H9 (cell line): ENCODE measurements at regions not wholly inside any gene's neighbourhood (a gene's known extent, or its start where the extent isn't known, plus 50 kb on each side); places are given as distances from the start of the nearest gene placed in this dataset.

Source experiments
- DNase-seq: peaks from one replicate; pipeline ENCODE4 v3.0.0-alpha.2; 2017
- H2AFZ ChIP-seq: one replicate; pipeline ENCODE4 v1.6.1; 2013; ENCODE audit warnings: mild to moderate bottlenecking, low read length, control low read depth, moderate library complexity
- H2AK5ac ChIP-seq: 2 replicates; pipeline ENCODE4 v1.6.1; 2013; ENCODE audit warnings: low read length, control low read depth, mixed read lengths; ENCODE audit not compliant: insufficient read length
- H2BK120ac ChIP-seq: one replicate; pipeline ENCODE4 v1.6.1; 2013; ENCODE audit warnings: low read depth, mild to moderate bottlenecking, low read length, control low read depth, inconsistent platforms; ENCODE audit not compliant: poor library complexity, severe bottlenecking
- H2BK12ac ChIP-seq: 2 replicates; pipeline ENCODE4 v1.6.1; 2013; ENCODE audit warnings: low read length, control low read depth, mixed read lengths, low read depth; ENCODE audit not compliant: insufficient read length
- H2BK15ac ChIP-seq: 2 replicates; pipeline ENCODE4 v1.6.1; 2013; ENCODE audit warnings: low read depth, low read length, control low read depth
- H2BK20ac ChIP-seq: one replicate; pipeline ENCODE4 v1.6.1; 2013; ENCODE audit warnings: low read depth, mild to moderate bottlenecking, low read length, control low read depth, inconsistent platforms; ENCODE audit not compliant: poor library complexity, severe bottlenecking
- H2BK5ac ChIP-seq: 2 replicates; pipeline ENCODE4 v1.6.1; 2013; ENCODE audit warnings: low read length, control low read depth, mixed read lengths; ENCODE audit not compliant: insufficient read length
- H3K14ac ChIP-seq: 2 replicates; pipeline ENCODE4 v1.6.1; 2013; ENCODE audit warnings: low read length, control low read depth; ENCODE audit not compliant: insufficient read depth
- H3K18ac ChIP-seq: 2 replicates; pipeline ENCODE4 v1.6.1; 2013; ENCODE audit warnings: low read depth, mild to moderate bottlenecking, mixed read lengths, low read length, control low read depth; ENCODE audit not compliant: insufficient read length
- H3K23ac ChIP-seq: 2 replicates; pipeline ENCODE4 v1.6.1; 2013; ENCODE audit warnings: low read length, control low read depth, mixed read lengths, low read depth; ENCODE audit not compliant: insufficient read length
- H3K23me2 ChIP-seq: 2 replicates; pipeline ENCODE4 v1.6.1; 2013; ENCODE audit warnings: low read depth, mild to moderate bottlenecking, mixed read lengths, low read length, control low read depth; ENCODE audit not compliant: insufficient read length, poor library complexity, severe bottlenecking
- H3K27ac ChIP-seq: 2 replicates; pipeline ENCODE4 v1.5.1; 2013; ENCODE audit warnings: low read length, control low read depth, mixed read lengths, low read depth; ENCODE audit not compliant: insufficient read length
- H3K27me3 ChIP-seq: 2 replicates; pipeline ENCODE4 v1.6.1; 2013; ENCODE audit warnings: low read length, control low read depth, inconsistent platforms; ENCODE audit not compliant: insufficient read depth
- H3K4ac ChIP-seq: 2 replicates; pipeline ENCODE4 v1.6.1; 2013; ENCODE audit warnings: low read depth, mild to moderate bottlenecking, control low read depth, inconsistent platforms, low read length, moderate library complexity
- H3K4me1 ChIP-seq: 2 replicates; pipeline ENCODE4 v1.6.1; 2013; ENCODE audit warnings: low read length, control low read depth, inconsistent platforms; ENCODE audit not compliant: insufficient read depth
- H3K4me2 ChIP-seq: 2 replicates; pipeline ENCODE4 v1.6.1; 2013; ENCODE audit warnings: low read length, control low read depth, mixed read lengths; ENCODE audit not compliant: insufficient read length, insufficient read depth
- H3K56ac ChIP-seq: 2 replicates; pipeline ENCODE4 v1.6.1; 2013; ENCODE audit warnings: low read depth, mild to moderate bottlenecking, mixed read lengths, low read length, control low read depth; ENCODE audit not compliant: insufficient read length
- H3K79me1 ChIP-seq: 2 replicates; pipeline ENCODE4 v1.6.1; 2013; ENCODE audit warnings: low read depth, mild to moderate bottlenecking, moderate library complexity, low read length, control low read depth, inconsistent platforms; ENCODE audit not compliant: insufficient read depth, poor library complexity, severe bottlenecking
- H3K79me2 ChIP-seq: 2 replicates; pipeline ENCODE4 v1.6.1; 2013; ENCODE audit warnings: low read length, control low read depth, inconsistent platforms; ENCODE audit not compliant: insufficient read depth
- H3K9ac ChIP-seq: 2 replicates; pipeline ENCODE4 v1.6.1; 2013; ENCODE audit warnings: low read length, control low read depth, mixed read lengths; ENCODE audit not compliant: insufficient read length; ENCODE audit errors: extremely low read depth
- H3K9me3 ChIP-seq: one replicate; pipeline ENCODE4 v1.6.1; 2013; ENCODE audit warnings: low read depth, low read length, inconsistent platforms; ENCODE audit not compliant: control insufficient read depth
- H3T11ph ChIP-seq: one replicate; pipeline ENCODE4 v1.6.1; 2013; ENCODE audit warnings: mild to moderate bottlenecking, low read length, control low read depth, inconsistent platforms
- H4K20me1 ChIP-seq: one replicate; pipeline ENCODE4 v1.6.1; 2013; ENCODE audit not compliant: control insufficient read depth, insufficient read length, insufficient read depth
- H4K5ac ChIP-seq: 2 replicates; pipeline ENCODE4 v1.6.1; 2013; ENCODE audit warnings: low read depth, mild to moderate bottlenecking, mixed read lengths, low read length, control low read depth; ENCODE audit not compliant: insufficient read length
- H4K8ac ChIP-seq: replicated peaks from 2 replicates; pipeline ENCODE4 v1.6.1; 2013; ENCODE audit warnings: low read length, control low read depth, mixed read lengths, low read depth; ENCODE audit not compliant: insufficient read length
- H4K91ac ChIP-seq: 2 replicates; pipeline ENCODE4 v1.6.1; 2013; ENCODE audit warnings: low read depth, mild to moderate bottlenecking, moderate library complexity, mixed read lengths, low read length, control low read depth; ENCODE audit not compliant: insufficient read length
- H3K27ac Mint-ChIP-seq, 3 experiments: 2 replicates in 2 of 3; 3 replicates in 1 of 3; pipeline ENCODE4 v1.8.0; 2020 to 2021; ENCODE audit warnings: mixed read lengths in 3 of 3, mild to moderate bottlenecking in 1 of 3, moderate library complexity in 1 of 3
- H3K27me3 Mint-ChIP-seq: 2 replicates; pipeline ENCODE4 v1.8.0; 2021; ENCODE audit warnings: low read depth, mild to moderate bottlenecking, moderate library complexity, mixed read lengths
- H3K36me3 Mint-ChIP-seq, 3 experiments: 2 replicates in 2 of 3; 3 replicates in 1 of 3; pipeline ENCODE4 v1.8.0; 2020 to 2021; ENCODE audit warnings: low read depth in 3 of 3, mixed read lengths in 3 of 3; ENCODE audit not compliant: insufficient read depth in 1 of 3
- H3K4me1 Mint-ChIP-seq, 2 experiments: 2 replicates each; pipeline ENCODE4 v1.8.0; 2020; ENCODE audit warnings: mixed read lengths in 2 of 2
- H3K4me3 Mint-ChIP-seq, 2 experiments: 2 replicates in 1 of 2; 3 replicates in 1 of 2; pipeline ENCODE4 v1.8.0; 2020 to 2021; ENCODE audit warnings: mild to moderate bottlenecking in 2 of 2, mixed read lengths in 2 of 2, moderate library complexity in 1 of 2
- H3K9me3 Mint-ChIP-seq, 2 experiments: 2 replicates in 1 of 2; 3 replicates in 1 of 2; pipeline ENCODE4 v1.8.0; 2020; ENCODE audit warnings: mild to moderate bottlenecking in 2 of 2, mixed read lengths in 2 of 2, moderate library complexity in 1 of 2
- CTCF ChIP-seq: fragments of 200-600 bp; sonication (generic); conservative IDR thresholded peaks from 3 replicates; pipeline ENCODE4 v1.8.0; 2021; ENCODE audit warnings: antibody characterized with exemption, mild to moderate bottlenecking
- WGBS: extraction: QIAGEN DNeasy Blood & Tissue Kit; methylation state at CpG from one replicate; pipeline ENCODE4 v1.1.7; 2013; ENCODE audit warnings: missing lambda C conversion rate, low lambda C conversion rate, mixed read lengths; ENCODE audit not compliant: insufficient read length; ENCODE audit errors: extremely low coverage; 5-methylcytosine and 5-hydroxymethylcytosine counted together

GRCh38 chr3:28980131-28980530 is 300.7 kb upstream of the RBMS3 start:
- Histone ChIP-seq H3K79me1 (no peaks in the 10 kb centered on the region), H3K9me3 (no peaks in the 10 kb centered on the region), H3K14ac (no peak overlapping the region), H2BK12ac (no peak overlapping the region), H3K4ac (no peak overlapping the region), H3K9ac (no peak overlapping the region), H4K91ac (no peak overlapping the region), H3K27ac (no peak overlapping the region), H2BK15ac (no peak overlapping the region), H4K20me1 (no peaks in the 10 kb centered on the region), H3T11ph (no peak overlapping the region), H3K79me2 (no peaks in the 10 kb centered on the region), H4K5ac (no peak overlapping the region), H3K27me3 (no peaks in the 10 kb centered on the region), H2BK20ac (no peak overlapping the region), H2AK5ac (no peak overlapping the region), H3K18ac (no peak overlapping the region), H3K23ac (no peak overlapping the region), H2AFZ (no peak overlapping the region), H2BK120ac (no peak overlapping the region), H3K23me2 (no peaks in the 10 kb centered on the region), H3K4me1 (no peaks in the 10 kb centered on the region), H4K8ac (no peak overlapping the region), H3K4me2 (no peak overlapping the region), H2BK5ac (no peak overlapping the region), H3K56ac (no peak overlapping the region)
- Mint-ChIP-seq H3K9me3 (no peaks in the 10 kb centered on the region), H3K27me3 (no peaks in the 10 kb centered on the region), H3K36me3 (no peaks in the 10 kb centered on the region), H3K4me3 (no peak overlapping the region), H3K27ac (no peak overlapping the region), H3K4me1 (no peaks in the 10 kb centered on the region)
- TF ChIP-seq CTCF, result no peak
- WGBS, result no CpG with 5 or more reads among the region's 1 CpG
- DNase-seq, result no peak
